OCI-LY1 (cell line): ENCODE measurements at regions not wholly inside any gene's neighbourhood (a gene's known extent, or its start where the extent isn't known, plus 50 kb on each side); places are given as distances from the start of the nearest gene placed in this dataset.

ENCODE experiments used
- H2AFZ ChIP-seq: fragments of 200-600 bp; sonication (generic), shearing (Covaris generic); 2 replicates; pipeline ENCODE4 v1.6.0; 2014; ENCODE audit warnings: antibody characterized with exemption, mild to moderate bottlenecking, low read length
- H3F3A ChIP-seq: fragments of 200-600 bp; sonication (generic), shearing (Covaris generic); 2 replicates; pipeline ENCODE4 v1.6.0; 2014; ENCODE audit warnings: mild to moderate bottlenecking, antibody characterized with exemption, low read length, moderate library complexity; ENCODE audit not compliant: insufficient read depth
- H3K27ac ChIP-seq: fragments of 200-600 bp; sonication (generic); 2 replicates; pipeline ENCODE4 v1.5.1; 2014; ENCODE audit warnings: low read length, mixed run types, mild to moderate bottlenecking, low read depth; ENCODE audit not compliant: poor library complexity, severe bottlenecking
- H3K27me3 ChIP-seq: fragments of 200-600 bp; sonication (generic); 2 replicates; pipeline ENCODE4 v1.6.0; 2014; ENCODE audit warnings: antibody characterized with exemption, mild to moderate bottlenecking, low read length, moderate library complexity; ENCODE audit not compliant: insufficient read depth
- H3K36me3 ChIP-seq: fragments of 200-600 bp; sonication (generic); 2 replicates; pipeline ENCODE4 v1.6.1; 2014; ENCODE audit warnings: mild to moderate bottlenecking, antibody characterized with exemption, low read length, moderate library complexity, mixed read lengths; ENCODE audit not compliant: insufficient read depth
- H3K4me1 ChIP-seq: fragments of 200-600 bp; sonication (generic); 2 replicates; pipeline ENCODE4 v1.5.1; 2014; ENCODE audit warnings: mild to moderate bottlenecking, low read length, moderate library complexity; ENCODE audit not compliant: insufficient read depth, severe bottlenecking
- H3K4me2 ChIP-seq: fragments of 200-600 bp; sonication (generic), shearing (Covaris generic); 2 replicates; pipeline ENCODE4 v1.6.1; 2014; ENCODE audit warnings: low read length
- H3K4me3 ChIP-seq: fragments of 200-600 bp; sonication (generic); 2 replicates; pipeline ENCODE4 v1.5.1; 2014; ENCODE audit warnings: low read length, low read depth, mild to moderate bottlenecking, mixed read lengths; ENCODE audit not compliant: poor library complexity, severe bottlenecking
- H3K79me2 ChIP-seq: fragments of 200-600 bp; shearing (Covaris generic); 2 replicates; pipeline ENCODE4 v1.6.1; 2016; ENCODE audit warnings: mixed run types, low read length, mixed read lengths; ENCODE audit not compliant: insufficient read depth
- H3K9ac ChIP-seq: fragments of 200-600 bp; sonication (generic), shearing (Covaris generic); 2 replicates; pipeline ENCODE4 v1.6.1; 2014; ENCODE audit warnings: mild to moderate bottlenecking, low read length, mixed read lengths
- H3K9me2 ChIP-seq: fragments of 200-600 bp; sonication (generic), shearing (Covaris generic); 2 replicates; pipeline ENCODE4 v1.6.1; 2014; ENCODE audit warnings: low read depth, mild to moderate bottlenecking, low read length, mixed read lengths
- H3K9me3 ChIP-seq: fragments of 200-600 bp; shearing (Covaris generic); 2 replicates; pipeline ENCODE4 v1.6.1; 2014; ENCODE audit warnings: low read length, mixed read lengths
- H4K20me1 ChIP-seq: fragments of 200-600 bp; sonication (generic), shearing (Covaris generic); 2 replicates; pipeline ENCODE4 v1.6.0; 2016; ENCODE audit warnings: mild to moderate bottlenecking, low read length; ENCODE audit not compliant: insufficient read depth
- CTCF ChIP-seq: fragments of 200-600 bp; sonication (generic), shearing (Covaris generic); IDR thresholded peaks from 2 replicates; pipeline ENCODE4 v1.5.1; 2017; ENCODE audit warnings: mild to moderate bottlenecking, antibody characterized with exemption, low read length, moderate library complexity, mixed read lengths
- EZH2 ChIP-seq: fragments of 200-600 bp; sonication (generic), shearing (Covaris generic); IDR thresholded peaks from 2 replicates; pipeline ENCODE4 v1.8.0; 2017; ENCODE audit warnings: borderline replicate concordance, mixed run types, mild to moderate bottlenecking, antibody characterized with exemption, low read length, moderate library complexity, mixed read lengths

GRCh38 chr17:77527836-77528505 is 387.2 kb downstream of the SEC14L1 start:
- H3K36me3 ChIP-seq, result no peaks in the 10 kb centered on the region
- H3K9ac ChIP-seq, result no peak overlapping the region
- H3K27me3 ChIP-seq, result peaks cover 26% of the 10 kb centered on the region; the same call in 1 of the 2 replicates
- TF ChIP-seq CTCF (no peak), EZH2 (no peak)
- H3F3A ChIP-seq, result no peaks in the 10 kb centered on the region
- H3K9me2 ChIP-seq, result no peaks in the 10 kb centered on the region
- H3K4me1 ChIP-seq, result no peaks in the 10 kb centered on the region
- no peaks in the 10 kb centered on the region for H3K79me2 ChIP-seq
- no peaks in the 10 kb centered on the region for H3K9me3 ChIP-seq
- no peak overlapping the region for H3K4me3 ChIP-seq
- no peak overlapping the region for H2AFZ ChIP-seq
- H3K4me2 ChIP-seq, result no peak overlapping the region
- H4K20me1 ChIP-seq, result no peaks in the 10 kb centered on the region
- no peak overlapping the region for H3K27ac ChIP-seq

GRCh38 chr17:77528516-77529327 is 388.0 kb downstream of the SEC14L1 start:
- Histone ChIP-seq H3K79me2 (no peaks in the 10 kb centered on the region), H3K36me3 (no peaks in the 10 kb centered on the region), H3K9me2 (no peaks in the 10 kb centered on the region), H2AFZ (no peak overlapping the region), H3K27ac (no peak overlapping the region), H3K27me3 (peaks cover 29% of the 10 kb centered on the region; the same call in 1 of the 2 replicates), H4K20me1 (no peaks in the 10 kb centered on the region), H3K4me3 (no peak overlapping the region), H3F3A (no peaks in the 10 kb centered on the region), H3K4me2 (no peak overlapping the region), H3K9me3 (no peaks in the 10 kb centered on the region), H3K9ac (no peak overlapping the region), H3K4me1 (no peaks in the 10 kb centered on the region)
- no peak for TF ChIP-seq CTCF
- no peak for TF ChIP-seq EZH2

- Histone ChIP-seq H3K9me3 (peaks cover 3% of the 10 kb centered on the region; the same call in 1 of the 2 replicates), H2AFZ (no peak overlapping the region), H3K9me2 (no peaks in the 10 kb centered on the region), H3K79me2 (no peaks in the 10 kb centered on the region), H4K20me1 (no peaks in the 10 kb centered on the region), H3F3A (no peaks in the 10 kb centered on the region), H3K4me1 (no peaks in the 10 kb centered on the region), H3K9ac (no peak overlapping the region), H3K4me2 (no peak overlapping the region), H3K4me3 (no peak overlapping the region), H3K27me3 (peaks cover 30% of the 10 kb centered on the region; the same call in 1 of the 2 replicates), H3K36me3 (no peaks in the 10 kb centered on the region), H3K27ac (no peak overlapping the region)
- TF ChIP-seq CTCF (no peak), EZH2 (no peak)
These were observed 388.5 kb downstream of the SEC14L1 start for GRCh38 chr17:77529328-77529650.
